NCI-H1092 treated with DMSO at 0.1 percent for 48 hours (cell line): ENCODE measurements at regions not wholly inside any gene's neighbourhood (a gene's known extent, or its start where the extent isn't known, plus 50 kb on each side); places are given as distances from the start of the nearest gene placed in this dataset.
"Not testable (repeated sequence)": the region's sequence is repeated elsewhere in the genome, so short reads cannot be mapped to it uniquely, and the experiment has no call there.

Experiments used
- DNase-seq: peaks from one replicate; lab custom pipeline; 2025; lab: John Stamatoyannopoulos, UW

DNA sequence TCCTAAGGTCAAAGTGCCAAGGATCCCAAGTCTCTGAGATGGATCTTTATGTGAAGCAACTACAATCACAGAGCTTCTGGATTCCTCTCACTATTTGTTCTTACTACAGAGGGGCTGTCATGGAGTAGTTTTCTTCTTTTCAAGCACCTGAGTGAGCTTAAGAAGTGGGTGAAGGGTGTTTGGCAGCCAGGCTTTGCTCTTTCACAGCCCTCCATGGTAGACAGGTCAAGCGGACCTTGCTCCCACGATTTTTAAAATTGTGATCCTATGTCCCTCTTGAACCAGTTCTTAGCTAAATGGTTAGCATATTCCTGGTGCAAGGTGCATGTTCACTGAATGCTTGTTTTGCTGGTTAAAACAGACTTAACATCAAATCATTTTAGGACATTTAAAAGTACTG lies 332.2 kb downstream of the GADD45G start:
- no peak for DNase-seq

- no peak for DNase-seq
Measured at GRCh38 chr9:89939181-89939580, 334.4 kb downstream of the GADD45G start.

- no peak for DNase-seq
Measured at GRCh38 chr9:89939626-89940292, 334.9 kb downstream of the GADD45G start.

DNA sequence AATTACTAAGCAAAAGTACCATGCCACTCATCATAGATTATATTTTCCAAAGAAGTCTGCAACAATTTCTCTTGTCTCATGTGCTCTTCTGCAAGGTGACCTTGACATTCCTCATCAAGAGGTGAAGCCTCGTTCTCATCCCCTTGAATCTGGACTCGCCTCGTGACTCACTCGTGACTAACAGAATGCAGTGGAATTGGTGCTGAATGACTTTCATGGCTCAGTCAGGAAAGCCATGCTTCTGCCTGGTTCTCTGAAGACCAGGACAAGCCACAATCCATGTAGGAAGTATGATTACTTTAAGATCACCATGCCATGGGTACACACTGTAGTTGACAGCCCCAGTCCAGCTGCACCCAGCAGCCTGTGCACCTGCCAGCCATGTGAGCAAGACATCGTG lies 335.8 kb downstream of the GADD45G start:
- DNase-seq, result no peak

- no peak for DNase-seq
Measured at GRCh38 chr9:89941875-89942274, 337.1 kb downstream of the GADD45G start.

- no peak for DNase-seq
Measured at GRCh38 chr9:89942643-89943042, 337.8 kb downstream of the GADD45G start.

DNA sequence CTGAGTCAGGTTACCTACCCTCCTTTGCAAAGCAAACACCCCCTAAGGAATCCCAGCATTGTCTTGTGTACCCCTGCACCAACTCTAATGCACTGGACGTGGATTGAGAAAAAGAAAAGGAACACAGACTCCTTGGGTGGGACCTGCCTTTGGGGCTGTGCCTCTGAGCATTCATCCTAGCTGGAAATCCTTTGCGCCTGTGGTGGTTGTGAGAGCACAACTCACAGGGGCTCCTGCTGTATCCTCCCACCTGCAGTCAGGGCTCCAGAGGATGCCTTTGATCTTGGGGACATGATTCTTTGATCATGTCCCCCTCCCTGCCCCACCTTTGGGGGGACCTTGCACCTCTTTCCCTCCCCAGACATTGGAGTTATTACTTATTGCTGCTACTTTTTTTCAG lies 338.5 kb downstream of the GADD45G start:
- DNase-seq, result no peak

DNA sequence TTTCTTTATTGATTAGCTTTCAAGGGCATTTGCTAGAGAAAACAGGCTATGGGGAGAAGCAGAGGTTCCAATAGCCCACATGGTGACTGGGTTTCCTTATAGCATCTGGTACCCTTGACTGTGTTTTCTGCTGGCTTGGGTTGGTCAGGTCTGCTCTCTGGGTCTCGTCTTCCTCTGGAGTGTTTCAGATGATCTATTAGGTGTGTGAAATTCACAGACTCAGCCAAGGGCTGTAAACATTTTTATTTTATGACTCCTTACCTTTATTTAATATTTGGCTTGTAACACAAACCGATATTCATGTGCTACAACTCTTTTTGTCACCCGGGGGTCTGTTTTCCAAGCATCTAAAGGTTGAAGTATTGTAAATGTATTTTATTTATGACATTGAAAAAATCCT lies 338.9 kb downstream of the GADD45G start:
- DNase-seq, result no peak

- DNase-seq, result no peak
Measured at GRCh38 chr9:89945133-89945532, 340.3 kb downstream of the GADD45G start.

- no peak for DNase-seq
Measured at GRCh38 chr9:89946741-89947140, 341.9 kb downstream of the GADD45G start.

- no peak for DNase-seq
Measured at GRCh38 chr9:89949111-89949510, 344.3 kb downstream of the GADD45G start.

- no peak for DNase-seq
Measured at GRCh38 chr9:89951675-89952074, 346.9 kb downstream of the GADD45G start.

GRCh38 chr9:89952401-89952800 lies 347.6 kb downstream of the GADD45G start:
- DNase-seq, result no peak

GRCh38 chr9:89953263-89953662 lies 348.5 kb downstream of the GADD45G start:
- not testable (repeated sequence) for DNase-seq

DNA sequence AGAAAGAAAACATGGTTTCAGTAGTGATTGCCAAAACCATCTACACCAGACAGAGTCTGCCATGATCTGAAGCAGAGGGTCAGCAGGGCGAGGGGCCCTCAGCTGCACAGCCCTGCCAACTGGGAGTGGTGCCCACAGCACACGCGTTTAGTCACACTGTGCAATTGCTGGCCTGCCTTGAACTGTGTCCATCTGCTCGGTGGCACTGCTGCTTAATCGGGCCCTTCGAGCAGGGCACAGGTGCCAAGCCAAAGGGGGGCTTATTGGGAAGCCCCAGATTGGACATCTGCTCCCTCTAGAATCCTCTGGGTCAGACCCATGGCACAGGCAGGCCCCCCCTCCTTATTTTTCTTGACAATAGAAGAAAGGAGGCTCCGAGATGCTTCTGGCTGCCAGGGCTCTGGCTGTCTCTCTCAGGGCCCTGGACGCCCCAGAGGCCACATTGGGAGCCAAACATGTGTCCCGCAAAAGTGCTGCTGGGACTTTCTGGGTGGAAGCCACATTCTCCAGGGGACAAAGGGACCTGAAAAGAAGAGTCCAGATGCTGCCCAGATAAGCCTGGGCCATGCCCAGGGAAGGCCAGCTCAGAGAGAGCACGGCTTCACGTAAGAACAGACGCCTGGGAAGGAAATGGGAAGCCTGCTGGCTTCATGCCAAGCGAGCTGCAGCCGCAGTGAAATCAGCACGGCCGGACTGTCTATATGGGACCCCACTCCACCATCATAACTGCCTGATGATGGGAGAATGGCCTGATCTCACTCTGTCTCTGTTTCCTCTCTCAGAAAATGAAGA lies 349.2 kb downstream of the GADD45G start:
- peak; percentile 67 for DNase-seq

DNA sequence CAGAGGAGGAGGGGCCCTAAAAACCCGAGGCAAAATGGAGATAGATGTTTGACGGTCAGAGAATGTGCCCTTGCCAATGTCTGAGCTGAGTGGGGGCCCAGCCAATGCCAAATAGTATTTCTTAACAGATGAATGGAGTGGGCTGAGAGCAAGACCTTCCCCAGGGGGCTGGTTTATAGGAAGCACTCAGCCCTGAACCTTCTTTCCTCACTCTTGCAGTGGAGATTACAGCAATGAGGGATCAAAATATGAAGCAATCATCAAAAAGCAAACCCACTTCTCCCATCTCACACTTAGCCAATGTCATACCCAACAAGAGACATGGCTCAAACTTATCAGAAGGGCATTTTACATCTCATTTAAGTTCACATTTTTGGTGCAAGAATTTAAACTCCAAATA lies 350.3 kb downstream of the GADD45G start:
- no peak for DNase-seq

DNA sequence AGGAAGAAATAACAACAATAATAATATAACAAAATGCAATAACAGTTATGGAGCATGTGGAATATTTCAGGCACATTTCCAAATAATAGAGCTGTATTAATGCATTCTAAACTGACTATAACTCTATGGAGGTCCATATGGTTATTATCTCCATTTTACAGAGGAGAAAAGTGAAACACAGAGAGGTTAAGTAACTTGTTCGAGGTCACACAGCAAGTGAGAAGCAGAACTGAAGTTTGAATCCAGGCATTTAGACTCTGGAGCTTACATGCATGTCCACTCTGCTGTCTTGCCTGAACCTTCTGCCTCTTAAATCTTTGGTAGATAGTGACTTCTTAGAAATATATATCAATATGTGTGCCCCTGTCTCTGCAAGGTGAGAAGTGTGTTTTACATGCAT lies 350.8 kb downstream of the GADD45G start:
- DNase-seq, result no peak

GRCh38 chr9:89956331-89956730 lies 351.5 kb downstream of the GADD45G start:
- no peak for DNase-seq

DNA sequence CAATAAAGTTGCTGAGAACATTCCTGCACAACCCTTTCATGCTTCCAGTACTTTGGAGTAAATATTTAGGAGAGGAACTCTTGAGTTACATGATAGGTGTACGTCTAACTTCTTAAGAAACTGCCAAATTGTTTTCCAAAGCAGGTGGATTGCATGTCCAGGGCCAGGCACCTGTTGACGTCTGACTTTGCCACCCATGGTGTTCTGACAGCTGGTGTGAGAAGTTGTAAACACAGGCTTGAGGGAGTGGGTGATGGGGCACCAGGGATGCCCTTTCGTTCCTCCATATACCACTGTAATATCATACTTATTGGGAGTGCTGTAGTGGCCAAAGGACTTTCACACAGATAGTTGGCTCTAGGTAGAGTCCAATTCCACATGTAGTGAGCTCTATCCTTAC lies 352.1 kb downstream of the GADD45G start:
- DNase-seq, result no peak

DNA sequence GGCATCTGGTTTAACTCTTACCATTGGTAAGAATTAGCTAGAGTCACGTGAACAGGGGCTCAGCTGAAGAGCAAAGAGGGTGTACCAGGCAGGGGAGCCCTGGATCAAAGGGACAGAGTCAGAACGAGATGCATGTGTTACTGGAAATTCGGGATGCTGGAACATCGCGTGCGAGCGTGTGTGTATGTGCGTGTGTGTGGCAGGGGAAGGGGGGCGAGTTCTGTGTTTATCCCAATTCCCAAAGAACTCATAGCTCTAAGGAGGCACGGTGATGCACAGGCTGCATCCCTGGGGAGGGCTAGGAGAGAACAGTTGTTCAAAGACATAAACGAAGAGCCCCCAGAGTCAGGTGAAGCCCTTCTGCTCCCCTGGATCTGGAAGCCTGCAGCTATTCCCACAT lies 353.3 kb downstream of the GADD45G start:
- DNase-seq, result no peak

DNA sequence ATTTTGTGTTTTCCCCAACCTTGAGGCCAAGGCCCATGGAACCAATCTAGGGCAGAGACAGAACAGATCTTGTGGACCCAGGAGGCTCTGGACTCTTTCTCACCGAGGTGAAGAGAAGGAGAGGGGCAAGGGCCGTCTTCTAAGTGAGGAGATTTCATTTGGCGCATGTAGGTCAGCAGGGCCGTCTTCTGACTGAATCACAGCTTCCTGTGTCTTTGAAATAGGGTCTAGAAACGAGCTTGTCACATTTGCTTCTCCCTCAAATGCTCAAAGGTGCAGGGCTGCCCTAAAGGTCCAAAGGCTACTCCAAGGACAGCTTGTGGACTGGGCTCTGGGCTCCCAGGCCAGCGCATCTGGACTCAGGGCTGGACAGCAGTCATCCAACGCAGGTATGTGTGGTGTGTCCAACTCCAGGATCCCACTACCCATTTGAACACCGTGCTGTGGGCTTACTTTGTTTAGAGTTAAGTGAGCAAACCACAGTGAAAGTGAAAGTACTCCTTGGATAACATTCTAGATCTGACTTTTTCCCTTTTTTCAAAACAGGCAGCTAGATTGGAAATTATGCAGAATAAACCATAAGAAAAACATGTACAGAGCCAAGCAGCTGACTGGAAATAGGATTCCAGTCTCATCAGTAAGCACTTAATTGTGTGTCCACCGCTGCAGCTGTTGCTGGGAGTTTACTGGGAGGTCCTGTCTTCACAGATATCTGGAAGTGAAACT lies 357.0 kb downstream of the GADD45G start:
- no peak for DNase-seq

- no peak for DNase-seq
Measured at GRCh38 chr9:89963280-89963679, 358.5 kb downstream of the GADD45G start.

GRCh38 chr9:89967527-89967926 lies 362.7 kb downstream of the GADD45G start:
- no peak for DNase-seq
